ENCODE measurements at regions not wholly inside any gene's neighbourhood (a gene's known extent, or its start where the extent isn't known, plus 50 kb on each side); places are given as distances from the start of the nearest gene placed in this dataset.
"Not testable (repeated sequence)": the region's sequence is repeated elsewhere in the genome, so short reads cannot be mapped to it uniquely, and the experiment has no call there.

- no peak for TF ChIP-seq CTCF (IDR thresholded peaks at IDR 0.05; ENCODE audit: unreplicated experiment in 3 of 3)
- peak overlapping the region in 2 of 3 experiments; percentile 83 for H3K4me3 Mint-ChIP-seq
- no peaks in the 10 kb centered on the region for H3K9me3 Mint-ChIP-seq
- H3K4me1 Mint-ChIP-seq = peaks cover 12% of the 10 kb centered on the region
- no peak overlapping the region for H3K27ac Mint-ChIP-seq
- H3K36me3 Mint-ChIP-seq (ENCODE audit: low read depth) = no peaks in the 10 kb centered on the region
- peaks cover 60% of the 10 kb centered on the region for H3K27me3 Mint-ChIP-seq (ENCODE audit: low read depth)
These were observed 119.7 kb downstream of the PPIAL4G start for GRCh38 chr1:148363439-148363810.

GRCh38 chr1:148362626-148363438 is 120.3 kb downstream of the PPIAL4G start:
- Mint-ChIP-seq H3K27ac (no peak overlapping the region), H3K27me3 (ENCODE audit: low read depth) (peaks cover 65% of the 10 kb centered on the region), H3K36me3 (ENCODE audit: low read depth) (no peaks in the 10 kb centered on the region), H3K4me1 (peaks cover 12% of the 10 kb centered on the region), H3K9me3 (no peaks in the 10 kb centered on the region), H3K4me3 (peak overlapping the region; percentile 77 to 83 (median 83))
- no peak for TF ChIP-seq CTCF (IDR thresholded peaks at IDR 0.05; ENCODE audit: unreplicated experiment in 3 of 3)

- Mint-ChIP-seq H3K4me1 (peaks cover 12% of the 10 kb centered on the region), H3K4me3 (peak overlapping the region; percentile 77 to 83 (median 83)), H3K27me3 (ENCODE audit: low read depth) (peaks cover 70% of the 10 kb centered on the region), H3K9me3 (no peaks in the 10 kb centered on the region), H3K27ac (no peak overlapping the region), H3K36me3 (ENCODE audit: low read depth) (no peaks in the 10 kb centered on the region)
- no peak for TF ChIP-seq CTCF (IDR thresholded peaks at IDR 0.05; ENCODE audit: unreplicated experiment in 3 of 3)
These were observed 120.9 kb downstream of the PPIAL4G start for GRCh38 chr1:148362216-148362611.

- peak; percentile 48 to 54 (median 50) for TF ChIP-seq CTCF (IDR thresholded peaks at IDR 0.05; ENCODE audit: unreplicated experiment in 3 of 3)
- Mint-ChIP-seq H3K4me1 (peaks cover 12% of the 10 kb centered on the region), H3K27me3 (ENCODE audit: low read depth) (peaks cover 76% of the 10 kb centered on the region), H3K4me3 (peak overlapping the region; percentile 77 to 83 (median 83))
- not testable (repeated sequence) for H3K36me3 Mint-ChIP-seq (ENCODE audit: low read depth); H3K27ac Mint-ChIP-seq; H3K9me3 Mint-ChIP-seq
These were observed 121.5 kb downstream of the PPIAL4G start for GRCh38 chr1:148361427-148362215.

GRCh38 chr1:148357037-148357436 is 126.1 kb downstream of the PPIAL4G start:
- Mint-ChIP-seq H3K36me3 (ENCODE audit: low read depth) (no peaks in the 10 kb centered on the region), H3K27ac (peak overlapping the region in 1 of 3 experiments; percentile 60), H3K27me3 (ENCODE audit: low read depth) (peaks cover 82% of the 10 kb centered on the region), H3K4me1 (peaks cover 8% of the 10 kb centered on the region), H3K4me3 (no peak overlapping the region), H3K9me3 (no peaks in the 10 kb centered on the region)
- TF ChIP-seq CTCF (IDR thresholded peaks at IDR 0.05; ENCODE audit: unreplicated experiment in 3 of 3) = no peak

All from nephron (organoid).